Neural cell (in vitro differentiated cells): ENCODE measurements at regions not wholly inside any gene's neighbourhood (a gene's known extent, or its start where the extent isn't known, plus 50 kb on each side); places are given as distances from the start of the nearest gene placed in this dataset.
"Not testable (repeated sequence)": the region's sequence is repeated elsewhere in the genome, so short reads cannot be mapped to it uniquely, and the experiment has no call there.

ENCODE experiments used
- H2AFZ ChIP-seq: fragments of 200-600, 300-800 bp; sonication (generic), shearing (Covaris generic); 2 replicates; pipeline ENCODE4 v1.6.0; 2014; ENCODE audit warnings: low read depth, mild to moderate bottlenecking, antibody characterized with exemption, low read length, moderate library complexity
- H3F3A ChIP-seq: fragments of 200-600 bp; shearing (Covaris generic); 2 replicates; pipeline ENCODE4 v1.6.1; 2016; ENCODE audit warnings: mild to moderate bottlenecking, moderate library complexity, mixed read lengths, antibody characterized with exemption, low read length; ENCODE audit not compliant: insufficient read depth, poor library complexity, severe bottlenecking
- H3K27ac ChIP-seq: fragments of 200-600, 300-800 bp; sonication (generic), shearing (Covaris generic); 2 replicates; pipeline ENCODE4 v1.5.1; 2014; ENCODE audit warnings: mild to moderate bottlenecking, low read length, moderate library complexity
- H3K27me3 ChIP-seq: fragments of 300-800, 200-600 bp; sonication (generic), shearing (Covaris generic); 2 replicates; pipeline ENCODE4 v1.6.0; 2014; ENCODE audit warnings: mild to moderate bottlenecking, low read depth, low read length, moderate library complexity; ENCODE audit not compliant: insufficient read depth
- H3K36me3 ChIP-seq: fragments of 300-800, 200-600 bp; sonication (generic), shearing (Covaris generic); 2 replicates; pipeline ENCODE4 v1.5.1; 2014; ENCODE audit warnings: mild to moderate bottlenecking, antibody characterized with exemption, low read length, moderate library complexity; ENCODE audit not compliant: insufficient read depth
- H3K4me2 ChIP-seq: fragments of 300-800, 200-600 bp; sonication (generic), shearing (Covaris generic); 2 replicates; pipeline ENCODE4 v1.6.0; 2014; ENCODE audit warnings: mild to moderate bottlenecking, low read length
- H3K4me3 ChIP-seq: fragments of 300-800, 200-600 bp; sonication (generic), shearing (Covaris generic); 2 replicates; pipeline ENCODE4 v1.5.1; 2014; ENCODE audit warnings: mild to moderate bottlenecking, low read length, moderate library complexity
- H3K79me2 ChIP-seq: fragments of 200-600 bp; shearing (Covaris generic); replicated peaks from 2 replicates; pipeline ENCODE4 v1.6.0; 2014; ENCODE audit warnings: mild to moderate bottlenecking, low read length, moderate library complexity; ENCODE audit not compliant: insufficient read depth
- H3K9ac ChIP-seq: fragments of 300-800, 200-600 bp; sonication (generic), shearing (Covaris generic); 2 replicates; pipeline ENCODE4 v1.6.1; 2016; ENCODE audit warnings: mild to moderate bottlenecking, low read length, mixed read lengths
- H3K9me2 ChIP-seq: fragments of 200-600 bp; shearing (Covaris generic); 2 replicates; pipeline ENCODE4 v1.6.1; 2016; ENCODE audit warnings: mild to moderate bottlenecking, low read length, mixed read lengths; ENCODE audit not compliant: insufficient read depth
- H3K9me3 ChIP-seq: fragments of 200-600, 300-800 bp; sonication (generic), shearing (Covaris generic); 2 replicates; pipeline ENCODE4 v1.6.1; 2016; ENCODE audit warnings: mild to moderate bottlenecking, mixed run types, low read length, moderate library complexity, mixed read lengths
- H4K20me1 ChIP-seq: fragments of 200-600 bp; shearing (Covaris generic); 2 replicates; pipeline ENCODE4 v1.6.1; 2016; ENCODE audit warnings: mild to moderate bottlenecking, mixed run types; ENCODE audit not compliant: insufficient read depth
- CTCF ChIP-seq: fragments of 450-650 bp; IDR thresholded peaks from 2 replicates; pipeline ENCODE4 v1.5.1; 2014; ENCODE audit warnings: antibody characterized with exemption, mild to moderate bottlenecking, moderate library complexity; ENCODE audit not compliant: poor library complexity, severe bottlenecking
- EP300 ChIP-seq: fragments of 450-650 bp; conservative IDR thresholded peaks from 2 replicates; pipeline ENCODE4 v1.6.1; 2014; ENCODE audit warnings: antibody characterized with exemption, mild to moderate bottlenecking, moderate library complexity; ENCODE audit not compliant: poor library complexity, severe bottlenecking
- EZH2 ChIP-seq: fragments of 200-600, 300-800 bp; shearing (Covaris generic), sonication (generic); IDR thresholded peaks from 2 replicates; pipeline ENCODE4 v1.6.1; 2014; ENCODE audit warnings: antibody characterized with exemption, low read length, borderline replicate concordance, mild to moderate bottlenecking; ENCODE audit not compliant: insufficient read depth, poor library complexity, severe bottlenecking
- MXI1 ChIP-seq: fragments of 450-650 bp; conservative IDR thresholded peaks from 2 replicates; pipeline ENCODE4 v1.6.1; 2014; ENCODE audit warnings: antibody characterized with exemption, mild to moderate bottlenecking; ENCODE audit not compliant: poor library complexity, severe bottlenecking
- POLR2AphosphoS5 ChIP-seq: IDR thresholded peaks from 2 replicates; pipeline ENCODE4 v1.6.1; 2012
- RAD21 ChIP-seq: fragments of 450-650 bp; conservative IDR thresholded peaks from 2 replicates; pipeline ENCODE4 v1.6.1; 2014; ENCODE audit warnings: antibody characterized with exemption, mild to moderate bottlenecking, moderate library complexity
- REST ChIP-seq: IDR thresholded peaks from 2 replicates; pipeline ENCODE4 v1.6.1; 2012; ENCODE audit warnings: borderline replicate concordance
- SMC3 ChIP-seq: fragments of 450-650 bp; conservative IDR thresholded peaks from 2 replicates; pipeline ENCODE4 v1.6.1; 2014; ENCODE audit warnings: antibody characterized with exemption, mild to moderate bottlenecking, moderate library complexity; ENCODE audit not compliant: poor library complexity
- TAF1 ChIP-seq: IDR thresholded peaks from 2 replicates; pipeline ENCODE4 v1.6.1; 2012; ENCODE audit warnings: low read depth

- no peaks in the 10 kb centered on the region for H3K79me2 ChIP-seq
- TF ChIP-seq TAF1 (no peak), CTCF (no peak), MXI1 (no peak), POLR2AphosphoS5 (no peak), RAD21 (no peak), SMC3 (no peak), EP300 (no peak), REST (no peak), EZH2 (no peak)
- no peaks in the 10 kb centered on the region for H3K36me3 ChIP-seq
- H3K27me3 ChIP-seq = no peaks in the 10 kb centered on the region
- H3K4me2 ChIP-seq = no peak overlapping the region
- H2AFZ ChIP-seq = no peak overlapping the region
- no peaks in the 10 kb centered on the region for H3K9me3 ChIP-seq
- H3K9me2 ChIP-seq = no peaks in the 10 kb centered on the region
- no peak overlapping the region for H3K9ac ChIP-seq
- no peak overlapping the region for H3K4me3 ChIP-seq
- no peak overlapping the region for H3K27ac ChIP-seq
- H4K20me1 ChIP-seq = no peaks in the 10 kb centered on the region
- no peaks in the 10 kb centered on the region for H3F3A ChIP-seq
Measured at GRCh38 chr1:218517459-218517858, 172.3 kb downstream of the TGFB2 start.

- no peak overlapping the region for H3K9ac ChIP-seq
- no peak overlapping the region for H3K4me2 ChIP-seq
- H3K27ac ChIP-seq = no peak overlapping the region
- no peaks in the 10 kb centered on the region for H3K9me3 ChIP-seq
- H3K4me3 ChIP-seq = no peak overlapping the region
- no peaks in the 10 kb centered on the region for H3K79me2 ChIP-seq
- H4K20me1 ChIP-seq = no peaks in the 10 kb centered on the region
- no peaks in the 10 kb centered on the region for H3K36me3 ChIP-seq
- H3K27me3 ChIP-seq = no peaks in the 10 kb centered on the region
- H3F3A ChIP-seq = no peaks in the 10 kb centered on the region
- TF ChIP-seq MXI1 (no peak), TAF1 (no peak), RAD21 (no peak), REST (no peak), EP300 (no peak), EZH2 (no peak), POLR2AphosphoS5 (no peak), SMC3 (no peak), CTCF (no peak)
- H3K9me2 ChIP-seq = no peaks in the 10 kb centered on the region
- H2AFZ ChIP-seq = no peak overlapping the region
Measured at GRCh38 chr1:218518216-218518740, 173.1 kb downstream of the TGFB2 start.

GRCh38 chr1:218520646-218521045 is 175.5 kb downstream of the TGFB2 start:
- not testable (repeated sequence) for H3K4me2 ChIP-seq, H3K27me3 ChIP-seq, H3K9me2 ChIP-seq, H3K79me2 ChIP-seq, H3K4me3 ChIP-seq, H3K36me3 ChIP-seq, H2AFZ ChIP-seq, H3K9me3 ChIP-seq, H3K27ac ChIP-seq, H4K20me1 ChIP-seq, H3F3A ChIP-seq, H3K9ac ChIP-seq
